Vagina (tissue), 2 donors: ENCODE measurements at regions not wholly inside any gene's neighbourhood (a gene's known extent, or its start where the extent isn't known, plus 50 kb on each side); places are given as distances from the start of the nearest gene placed in this dataset.

Experiments used
- DNase-seq, 2 donors: peaks; one replicate each; pipeline ENCODE4 v3.0.0-alpha.2; 2017; ENCODE audit errors: extremely low spot score in 2 of 2
- H3K27ac ChIP-seq: fragments of 200-600 bp; sonication (generic); one replicate; pipeline ENCODE4 v1.5.1; 2019
- H3K27me3 ChIP-seq: fragments of 200-600 bp; sonication (generic); one replicate; pipeline ENCODE4 v1.5.1; 2019
- H3K36me3 ChIP-seq, 2 donors: fragments of 200-600 bp; sonication (generic); one replicate each; pipeline ENCODE4 v1.5.1; 2017 to 2019
- H3K4me1 ChIP-seq: fragments of 200-600 bp; sonication (generic); one replicate; pipeline ENCODE4 v1.5.1; 2019
- H3K4me3 ChIP-seq, 2 donors: fragments of 200-600 bp; sonication (generic); 1 replicate in 1 of 2; 2 replicates in 1 of 2; pipeline ENCODE4 v1.5.1; 2016 to 2019
- H3K9me3 ChIP-seq: fragments of 200-600 bp; sonication (generic); one replicate; pipeline ENCODE4 v1.5.1; 2019
- POLR2A ChIP-seq, 2 donors: fragments of 450-650 bp; IDR thresholded peaks; one replicate each; pipeline ENCODE4 v1.6.1; 2017; ENCODE audit warnings: antibody characterized with exemption in 2 of 2, mild to moderate bottlenecking in 2 of 2, moderate library complexity in 2 of 2
- POLR2AphosphoS5 ChIP-seq, 2 donors: sonication (generic); formaldehyde crosslinking; IDR thresholded peaks; one replicate each; pipeline ENCODE4 v1.9.0; 2017; ENCODE audit warnings: antibody characterized with exemption in 2 of 2, mild to moderate bottlenecking in 2 of 2, low read depth in 1 of 2; ENCODE audit not compliant: insufficient read depth in 1 of 2
- intact Hi-C: fragments of 100-400 bp; cut with DNase I; formaldehyde crosslinking; loops from one replicate; pipeline ENCODE4 v1.15.1; 2023
- TF ChIP-seq, protein P1 (sequence below), 3 experiments: fragments of 450-650 bp in 2 of 3; fragments of 200-600 bp in 1 of 3; sonication (generic) in 1 of 3; IDR thresholded peaks; one replicate each; pipeline ENCODE4 v1.5.1; 2017 to 2019; ENCODE audit warnings: antibody characterized with exemption in 3 of 3, mild to moderate bottlenecking in 2 of 3, moderate library complexity in 2 of 3

DNA sequence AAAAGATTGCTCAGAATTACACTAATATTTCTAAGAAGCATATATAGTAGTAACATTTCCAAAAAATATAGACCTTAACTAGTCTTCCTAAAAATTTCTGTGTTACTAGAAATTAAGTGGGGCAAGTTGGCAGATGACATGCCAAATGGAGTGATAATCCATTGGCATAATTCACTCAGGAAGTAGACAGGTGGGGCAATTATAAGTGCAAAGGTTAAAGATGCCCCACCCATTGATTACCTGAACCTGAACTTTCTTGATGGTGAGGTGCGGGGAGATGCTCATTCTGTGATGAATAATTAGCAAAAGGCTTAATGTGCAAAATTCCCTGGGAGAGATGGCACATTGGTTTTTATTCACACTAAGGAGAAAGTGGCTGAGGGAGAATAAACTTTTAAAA lies 145.8 kb upstream of the RASGEF1B start:
- intact Hi-C loops = no loop called here
- H3K36me3 ChIP-seq = no peaks in the 10 kb centered on the region
- no peaks in the 10 kb centered on the region for H3K9me3 ChIP-seq
- DNase-seq = no peak
- no peaks in the 10 kb centered on the region for H3K27me3 ChIP-seq
- H3K4me1 ChIP-seq = no peaks in the 10 kb centered on the region
- H3K4me3 ChIP-seq = no peak overlapping the region
- H3K27ac ChIP-seq = no peak overlapping the region
- TF ChIP-seq, protein P1, sequence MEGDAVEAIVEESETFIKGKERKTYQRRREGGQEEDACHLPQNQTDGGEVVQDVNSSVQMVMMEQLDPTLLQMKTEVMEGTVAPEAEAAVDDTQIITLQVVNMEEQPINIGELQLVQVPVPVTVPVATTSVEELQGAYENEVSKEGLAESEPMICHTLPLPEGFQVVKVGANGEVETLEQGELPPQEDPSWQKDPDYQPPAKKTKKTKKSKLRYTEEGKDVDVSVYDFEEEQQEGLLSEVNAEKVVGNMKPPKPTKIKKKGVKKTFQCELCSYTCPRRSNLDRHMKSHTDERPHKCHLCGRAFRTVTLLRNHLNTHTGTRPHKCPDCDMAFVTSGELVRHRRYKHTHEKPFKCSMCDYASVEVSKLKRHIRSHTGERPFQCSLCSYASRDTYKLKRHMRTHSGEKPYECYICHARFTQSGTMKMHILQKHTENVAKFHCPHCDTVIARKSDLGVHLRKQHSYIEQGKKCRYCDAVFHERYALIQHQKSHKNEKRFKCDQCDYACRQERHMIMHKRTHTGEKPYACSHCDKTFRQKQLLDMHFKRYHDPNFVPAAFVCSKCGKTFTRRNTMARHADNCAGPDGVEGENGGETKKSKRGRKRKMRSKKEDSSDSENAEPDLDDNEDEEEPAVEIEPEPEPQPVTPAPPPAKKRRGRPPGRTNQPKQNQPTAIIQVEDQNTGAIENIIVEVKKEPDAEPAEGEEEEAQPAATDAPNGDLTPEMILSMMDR (IDR thresholded peaks at IDR 0.05) = no peak
- TF ChIP-seq POLR2A (IDR thresholded peaks at IDR 0.05) = no peak
- TF ChIP-seq POLR2AphosphoS5 (IDR thresholded peaks at IDR 0.05; ENCODE audit: insufficient read depth in 1 of 2, low read depth in 1 of 2) = no peak

DNA sequence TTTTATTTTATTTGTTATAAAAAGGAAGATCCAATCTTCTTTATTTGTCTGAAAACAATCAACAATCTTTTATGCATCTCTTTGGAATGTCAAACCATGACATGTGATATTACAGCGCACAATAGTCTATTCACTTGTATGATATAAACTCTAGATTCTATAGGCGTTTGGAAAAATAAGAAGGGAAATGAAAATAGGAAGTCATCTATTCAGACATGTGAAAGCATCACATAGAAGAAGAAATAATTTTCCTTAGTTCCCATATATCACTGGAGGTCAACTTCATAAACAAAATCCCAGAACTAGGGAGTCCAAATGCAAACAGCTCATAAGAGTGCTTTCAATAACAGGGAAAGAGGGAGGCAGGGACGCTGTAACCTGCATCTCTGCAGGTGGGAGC lies 139.5 kb upstream of the RASGEF1B start:
- Histone ChIP-seq H3K9me3 (no peaks in the 10 kb centered on the region), H3K27ac (no peak overlapping the region), H3K36me3 (no peaks in the 10 kb centered on the region), H3K4me1 (no peaks in the 10 kb centered on the region), H3K27me3 (no peaks in the 10 kb centered on the region), H3K4me3 (no peak overlapping the region)
- TF ChIP-seq POLR2A (IDR thresholded peaks at IDR 0.05) = no peak
- no peak for TF ChIP-seq POLR2AphosphoS5 (IDR thresholded peaks at IDR 0.05; ENCODE audit: insufficient read depth in 1 of 2, low read depth in 1 of 2)
- TF ChIP-seq, protein P1 (IDR thresholded peaks at IDR 0.05) = no peak
- intact Hi-C loops = no loop called here
- DNase-seq = no peak

GRCh38 chr4:81609844-81610243 lies 138.1 kb upstream of the RASGEF1B start:
- Histone ChIP-seq H3K4me3 (no peak overlapping the region), H3K36me3 (no peaks in the 10 kb centered on the region), H3K27ac (no peak overlapping the region), H3K4me1 (no peaks in the 10 kb centered on the region), H3K27me3 (no peaks in the 10 kb centered on the region), H3K9me3 (no peaks in the 10 kb centered on the region)
- intact Hi-C loops = no loop called here
- TF ChIP-seq POLR2A (IDR thresholded peaks at IDR 0.05) = no peak
- TF ChIP-seq POLR2AphosphoS5 (IDR thresholded peaks at IDR 0.05; ENCODE audit: insufficient read depth in 1 of 2, low read depth in 1 of 2) = no peak
- TF ChIP-seq, protein P1 (IDR thresholded peaks at IDR 0.05) = no peak
- no peak for DNase-seq

DNA sequence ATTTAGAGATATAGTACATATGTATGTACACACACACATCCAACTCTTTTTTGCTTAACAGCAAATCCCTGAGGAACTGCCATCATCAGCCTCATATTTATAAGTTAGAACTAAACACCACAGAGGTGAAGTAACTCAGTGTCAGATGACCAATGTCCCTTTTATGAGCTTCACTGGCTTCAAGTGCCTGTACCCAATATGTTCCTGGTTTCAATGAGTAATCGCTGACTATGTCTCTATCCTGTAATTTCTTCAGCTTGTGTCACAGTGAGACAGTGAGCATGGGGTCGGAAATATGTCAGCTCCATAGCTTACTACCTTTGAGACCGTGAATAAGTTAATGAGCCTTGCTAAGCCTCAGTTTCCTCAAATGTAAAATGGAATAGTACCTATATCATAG lies 136.2 kb upstream of the RASGEF1B start:
- H3K27ac ChIP-seq = no peak overlapping the region
- H3K4me1 ChIP-seq = no peaks in the 10 kb centered on the region
- intact Hi-C loops = no loop called here
- H3K27me3 ChIP-seq = no peaks in the 10 kb centered on the region
- H3K4me3 ChIP-seq = no peak overlapping the region
- TF ChIP-seq POLR2AphosphoS5 (IDR thresholded peaks at IDR 0.05; ENCODE audit: insufficient read depth in 1 of 2, low read depth in 1 of 2) (no peak), POLR2A (IDR thresholded peaks at IDR 0.05) (no peak)
- TF ChIP-seq, protein P1 (IDR thresholded peaks at IDR 0.05) = no peak
- H3K36me3 ChIP-seq = no peaks in the 10 kb centered on the region
- DNase-seq = no peak
- no peaks in the 10 kb centered on the region for H3K9me3 ChIP-seq

DNA sequence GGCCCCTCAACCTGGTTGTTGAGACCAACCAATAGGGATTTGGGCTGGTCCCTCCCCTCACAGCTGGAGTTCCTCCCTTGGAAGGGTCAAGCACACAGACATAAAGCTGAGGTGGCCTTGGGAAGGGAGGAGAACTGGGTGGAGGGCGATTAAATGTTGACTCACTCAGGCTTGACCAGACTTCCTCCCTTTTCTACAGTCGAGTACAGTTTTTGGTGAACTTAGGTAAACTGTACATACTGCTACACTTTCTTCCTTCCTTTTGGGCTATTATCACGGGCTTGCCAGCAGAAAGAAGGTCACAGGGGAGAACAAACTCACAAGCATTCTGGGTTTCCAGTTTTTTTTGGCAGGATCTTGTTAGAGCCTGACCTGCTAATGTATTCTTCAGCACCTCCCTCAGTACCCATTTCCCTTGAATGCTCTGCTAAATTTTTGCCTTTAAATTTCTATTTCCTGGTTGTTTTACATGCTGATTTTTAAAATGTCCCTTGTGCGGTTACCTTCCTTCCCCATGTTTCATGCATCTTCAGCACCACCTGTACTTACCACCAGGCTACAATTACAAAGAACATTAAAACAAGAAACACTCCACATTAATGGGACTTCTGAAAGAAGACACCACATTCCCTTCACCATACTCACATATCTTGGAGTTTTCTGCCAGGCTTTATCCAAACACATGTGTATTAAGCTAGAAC lies 135.2 kb upstream of the RASGEF1B start:
- TF ChIP-seq POLR2AphosphoS5 (IDR thresholded peaks at IDR 0.05; ENCODE audit: insufficient read depth in 1 of 2, low read depth in 1 of 2) (no peak), POLR2A (IDR thresholded peaks at IDR 0.05) (no peak)
- TF ChIP-seq, protein P1 (IDR thresholded peaks at IDR 0.05) = no peak
- Histone ChIP-seq H3K27me3 (no peaks in the 10 kb centered on the region), H3K4me1 (no peaks in the 10 kb centered on the region), H3K27ac (no peak overlapping the region), H3K36me3 (no peaks in the 10 kb centered on the region), H3K9me3 (no peaks in the 10 kb centered on the region), H3K4me3 (no peak overlapping the region)
- no peak for DNase-seq
- intact Hi-C loops = no loop called here
